BE2C (cell line): ENCODE measurements at regions not wholly inside any gene's neighbourhood (a gene's known extent, or its start where the extent isn't known, plus 50 kb on each side); places are given as distances from the start of the nearest gene placed in this dataset.

Source experiments
- DNase-seq: peaks from one replicate; pipeline ENCODE4 v3.0.0-alpha.2; 2020
- H3K27me3 ChIP-seq: fragments of 250-450 bp; sonication (Bioruptor Pico); 2 replicates; pipeline ENCODE4 v1.5.1; 2020; ENCODE audit warnings: mild to moderate bottlenecking
- H3K36me3 ChIP-seq: fragments of 250-450 bp; sonication (Bioruptor Pico); 2 replicates; pipeline ENCODE4 v1.5.1; 2020; ENCODE audit warnings: mild to moderate bottlenecking
- H3K4me1 ChIP-seq: fragments of 250-450 bp; sonication (Bioruptor Pico); 2 replicates; pipeline ENCODE4 v1.5.1; 2020
- H3K4me3 ChIP-seq: 2 replicates; pipeline ENCODE4 v1.5.1; 2011; ENCODE audit warnings: low read depth, low read length
- H3K9me3 ChIP-seq: fragments of 250-450 bp; sonication (Bioruptor Pico); 2 replicates; pipeline ENCODE4 v1.5.1; 2020
- CTCF ChIP-seq: IDR thresholded peaks from 2 replicates; pipeline ENCODE4 v1.5.1; 2012; ENCODE audit warnings: mild to moderate bottlenecking, low read depth, low read length

- Histone ChIP-seq H3K27me3 (no peaks in the 10 kb centered on the region), H3K4me3 (no peak overlapping the region), H3K4me1 (no peaks in the 10 kb centered on the region), H3K9me3 (no peaks in the 10 kb centered on the region), H3K36me3 (no peaks in the 10 kb centered on the region)
- DNase-seq: no peak
- TF ChIP-seq CTCF: no peak
These were observed 396.3 kb downstream of the TRIB2 start for GRCh38 chr2:13113002-13113401.

GRCh38 chr2:13114391-13114790, 397.7 kb downstream of the TRIB2 start:
- Histone ChIP-seq H3K27me3 (no peaks in the 10 kb centered on the region), H3K4me3 (no peak overlapping the region), H3K4me1 (no peaks in the 10 kb centered on the region), H3K9me3 (no peaks in the 10 kb centered on the region), H3K36me3 (no peaks in the 10 kb centered on the region)
- TF ChIP-seq CTCF: no peak
- DNase-seq: peak; percentile 75

GRCh38 chr2:13115643-13116042, 398.9 kb downstream of the TRIB2 start:
- no peak for TF ChIP-seq CTCF
- Histone ChIP-seq H3K4me1 (no peaks in the 10 kb centered on the region), H3K9me3 (no peaks in the 10 kb centered on the region), H3K4me3 (no peak overlapping the region), H3K27me3 (no peaks in the 10 kb centered on the region), H3K36me3 (no peaks in the 10 kb centered on the region)
- no peak for DNase-seq

- Histone ChIP-seq H3K27me3 (no peaks in the 10 kb centered on the region), H3K36me3 (no peaks in the 10 kb centered on the region), H3K4me3 (no peak overlapping the region), H3K9me3 (no peaks in the 10 kb centered on the region), H3K4me1 (no peaks in the 10 kb centered on the region)
- DNase-seq: no peak
- TF ChIP-seq CTCF: no peak
These were observed 404.4 kb downstream of the TRIB2 start for GRCh38 chr2:13121096-13121495.

- no peaks in the 10 kb centered on the region for H3K36me3 ChIP-seq
- DNase-seq: no peak
- no peaks in the 10 kb centered on the region for H3K4me1 ChIP-seq
- TF ChIP-seq CTCF: no peak
- no peaks in the 10 kb centered on the region for H3K9me3 ChIP-seq
- no peak overlapping the region for H3K4me3 ChIP-seq
- no peaks in the 10 kb centered on the region for H3K27me3 ChIP-seq
These were observed 411.4 kb downstream of the TRIB2 start for GRCh38 chr2:13128139-13128538.

GRCh38 chr2:13135369-13135768, 418.6 kb downstream of the TRIB2 start:
- H3K4me1 ChIP-seq: no peaks in the 10 kb centered on the region; the same call in 1 of the 2 replicates
- no peak for TF ChIP-seq CTCF
- DNase-seq: no peak
- H3K4me3 ChIP-seq: no peak overlapping the region
- H3K36me3 ChIP-seq: no peaks in the 10 kb centered on the region
- no peaks in the 10 kb centered on the region for H3K9me3 ChIP-seq
- no peaks in the 10 kb centered on the region for H3K27me3 ChIP-seq
